ENCODE measurements at regions not wholly inside any gene's neighbourhood (a gene's known extent, or its start where the extent isn't known, plus 50 kb on each side); places are given as distances from the start of the nearest gene placed in this dataset.

GRCh38 chr21:39064325-39065012, 118.8 kb downstream of the PSMG1 start:
- no peaks in the 10 kb centered on the region for H3K27me3 ChIP-seq (replicated peaks; ENCODE audit: insufficient read depth)
- no peak for DNase-seq
- no peaks in the 10 kb centered on the region for H3K36me3 ChIP-seq (ENCODE audit: low read depth)
- H3K4me2 ChIP-seq (ENCODE audit: unreplicated experiment) = no peak overlapping the region
- H3K4me3 ChIP-seq = no peak overlapping the region
- H4K20me1 ChIP-seq (ENCODE audit: insufficient read depth) = no peaks in the 10 kb centered on the region
- in situ Hi-C loops (cut with MboI) = no loop called here
- H3K9ac ChIP-seq = no peak overlapping the region
- no peak overlapping the region for H2AFZ ChIP-seq
- H3K9me3 ChIP-seq (ENCODE audit: low read depth) = no peaks in the 10 kb centered on the region
- no peaks in the 10 kb centered on the region for H3K79me2 ChIP-seq (ENCODE audit: insufficient read depth)
- H3F3A ChIP-seq (ENCODE audit: insufficient read depth) = no peaks in the 10 kb centered on the region
- no peak for TF ChIP-seq EZH2 (IDR thresholded peaks at IDR 0.05; ENCODE audit: insufficient read depth, poor library complexity, severe bottlenecking)
- TF ChIP-seq EZH2phosphoT487 (IDR thresholded peaks at IDR 0.05; ENCODE audit: insufficient read depth, low read depth) = no peak
- no peaks in the 10 kb centered on the region for H3K9me2 ChIP-seq (ENCODE audit: insufficient read depth)
- no peaks in the 10 kb centered on the region for H3K4me1 ChIP-seq (ENCODE audit: insufficient read depth)
- 86 to 89% methylated on average over 5 of the region's 5 CpGs for WGBS, 2 experiments (ENCODE audit: low coverage in 1 of 2, low lambda C conversion rate in 2 of 2, missing lambda C conversion rate in 2 of 2)
- H3K27ac ChIP-seq = no peak overlapping the region

- no peaks in the 10 kb centered on the region for H3K9me2 ChIP-seq (ENCODE audit: insufficient read depth)
- no peak overlapping the region for H3K4me3 ChIP-seq
- in situ Hi-C loops (cut with MboI) = no loop called here
Observed at GRCh38 chr21:39063517-39063916, 119.7 kb downstream of the PSMG1 start.

DNA sequence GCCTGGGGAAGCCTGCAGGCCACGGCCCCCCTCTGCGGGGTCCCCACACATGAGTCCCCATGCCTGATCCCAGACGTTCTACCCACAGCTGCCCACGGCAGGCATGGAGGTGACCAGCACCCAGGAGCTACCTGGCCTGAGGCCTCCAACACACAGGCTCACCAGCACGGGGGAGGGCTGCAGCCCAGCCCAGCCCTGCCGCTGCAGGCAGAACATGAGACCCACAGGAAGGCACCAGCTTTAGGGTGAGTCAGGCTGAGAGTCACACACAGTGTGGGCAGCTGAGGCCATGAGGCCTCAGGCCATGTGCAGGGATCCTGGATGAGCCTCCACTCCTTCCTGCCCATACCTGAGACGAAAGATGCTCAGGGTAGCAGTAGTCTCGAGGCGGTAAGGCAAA, 121.1 kb downstream of the PSMG1 start:
- Histone ChIP-seq H2AFZ (no peak overlapping the region), H3K27ac (no peak overlapping the region), H3F3A (ENCODE audit: insufficient read depth) (no peaks in the 10 kb centered on the region), H3K4me3 (no peak overlapping the region), H3K9me3 (ENCODE audit: low read depth) (no peaks in the 10 kb centered on the region), H3K9me2 (ENCODE audit: insufficient read depth) (no peaks in the 10 kb centered on the region), H3K79me2 (ENCODE audit: insufficient read depth) (no peaks in the 10 kb centered on the region), H3K9ac (no peak overlapping the region), H4K20me1 (ENCODE audit: insufficient read depth) (no peaks in the 10 kb centered on the region), H3K4me1 (ENCODE audit: insufficient read depth) (no peaks in the 10 kb centered on the region), H3K36me3 (ENCODE audit: low read depth) (no peaks in the 10 kb centered on the region), H3K4me2 (ENCODE audit: unreplicated experiment) (no peak overlapping the region), H3K27me3 (replicated peaks; ENCODE audit: insufficient read depth) (no peaks in the 10 kb centered on the region)
- WGBS, 2 experiments (ENCODE audit: low coverage in 1 of 2, low lambda C conversion rate in 2 of 2, missing lambda C conversion rate in 2 of 2) = 81 to 85% methylated on average over 9 of the region's 9 CpGs
- in situ Hi-C loops (cut with MboI) = no loop called here
- TF ChIP-seq EZH2phosphoT487 (IDR thresholded peaks at IDR 0.05; ENCODE audit: insufficient read depth, low read depth) = no peak
- no peak for TF ChIP-seq EZH2 (IDR thresholded peaks at IDR 0.05; ENCODE audit: insufficient read depth, poor library complexity, severe bottlenecking)
- no peak for DNase-seq

More at GRCh38 chr21:39063517-39063916, 119.7 kb downstream of the PSMG1 start:
- no peaks in the 10 kb centered on the region for H4K20me1 ChIP-seq (ENCODE audit: insufficient read depth)
- H3K9me3 ChIP-seq (ENCODE audit: low read depth) = no peaks in the 10 kb centered on the region
- H3F3A ChIP-seq (ENCODE audit: insufficient read depth) = no peaks in the 10 kb centered on the region
- no peak for DNase-seq
- no peak overlapping the region for H3K4me2 ChIP-seq (ENCODE audit: unreplicated experiment)
- H3K27me3 ChIP-seq (replicated peaks; ENCODE audit: insufficient read depth) = no peaks in the 10 kb centered on the region
- no peak overlapping the region for H3K9ac ChIP-seq
- TF ChIP-seq EZH2 (IDR thresholded peaks at IDR 0.05; ENCODE audit: insufficient read depth, poor library complexity, severe bottlenecking) (no peak), EZH2phosphoT487 (IDR thresholded peaks at IDR 0.05; ENCODE audit: insufficient read depth, low read depth) (no peak)
- no peaks in the 10 kb centered on the region for H3K4me1 ChIP-seq (ENCODE audit: insufficient read depth)
- H3K27ac ChIP-seq = no peak overlapping the region
- no peaks in the 10 kb centered on the region for H3K36me3 ChIP-seq (ENCODE audit: low read depth)
- H3K79me2 ChIP-seq (ENCODE audit: insufficient read depth) = no peaks in the 10 kb centered on the region
- H2AFZ ChIP-seq = no peak overlapping the region

- Histone ChIP-seq H3K4me3 (no peak overlapping the region), H2AFZ (no peak overlapping the region), H3K4me1 (ENCODE audit: insufficient read depth) (no peaks in the 10 kb centered on the region), H3K27ac (no peak overlapping the region), H3K4me2 (ENCODE audit: unreplicated experiment) (no peak overlapping the region), H3K9me3 (ENCODE audit: low read depth) (no peaks in the 10 kb centered on the region), H3K79me2 (ENCODE audit: insufficient read depth) (no peaks in the 10 kb centered on the region), H4K20me1 (ENCODE audit: insufficient read depth) (no peaks in the 10 kb centered on the region), H3K27me3 (replicated peaks; ENCODE audit: insufficient read depth) (no peaks in the 10 kb centered on the region), H3K9me2 (ENCODE audit: insufficient read depth) (no peaks in the 10 kb centered on the region), H3K9ac (no peak overlapping the region), H3F3A (ENCODE audit: insufficient read depth) (no peaks in the 10 kb centered on the region), H3K36me3 (ENCODE audit: low read depth) (no peaks in the 10 kb centered on the region)
- 89 to 90% methylated on average over 10 of the region's 10 CpGs for WGBS, 2 experiments (ENCODE audit: low coverage in 1 of 2, low lambda C conversion rate in 2 of 2, missing lambda C conversion rate in 2 of 2)
- no peak for TF ChIP-seq EZH2 (IDR thresholded peaks at IDR 0.05; ENCODE audit: insufficient read depth, poor library complexity, severe bottlenecking)
- no peak for TF ChIP-seq EZH2phosphoT487 (IDR thresholded peaks at IDR 0.05; ENCODE audit: insufficient read depth, low read depth)
- DNase-seq = no peak
- in situ Hi-C loops (cut with MboI) = no loop called here
Observed at GRCh38 chr21:39061766-39062165, 121.5 kb downstream of the PSMG1 start.

Data from GM23248 (cell line).